ENCODE measurements at regions not wholly inside any gene's neighbourhood (a gene's known extent, or its start where the extent isn't known, plus 50 kb on each side); places are given as distances from the start of the nearest gene placed in this dataset.

GRCh38 chr13:72151241-72151640 is 284.2 kb upstream of the DACH1 start:
- Histone ChIP-seq H3K4me3 (ENCODE audit: low read length in 2 of 2) (no peak overlapping the region), H3K9me3 (replicated peaks in 1 of 2; ENCODE audit: control insufficient read depth in 2 of 2, insufficient read depth in 1 of 2, low read depth in 1 of 2, low read length in 2 of 2) (no peaks in the 10 kb centered on the region), H2BK120ac (ENCODE audit: low read depth, low read length) (no peak overlapping the region), H2BK5ac (ENCODE audit: low read length) (no peak overlapping the region), H3K27me3 (ENCODE audit: control insufficient read depth in 3 of 3, insufficient read depth in 3 of 3, low read depth in 1 of 3, low read length in 3 of 3) (no peaks in the 10 kb centered on the region), H3K9ac (ENCODE audit: low read depth, low read length, poor library complexity) (no peak overlapping the region), H2BK15ac (ENCODE audit: low read length) (no peak overlapping the region), H3K4me1 (ENCODE audit: control insufficient read depth in 2 of 2, insufficient read depth in 1 of 2, low read depth in 1 of 2, low read length in 2 of 2) (no peaks in the 10 kb centered on the region), H4K91ac (ENCODE audit: low read depth, low read length, poor library complexity) (no peak overlapping the region), H3K4ac (ENCODE audit: low read length) (no peak overlapping the region), H3K14ac (ENCODE audit: low read length) (no peak overlapping the region), H2AFZ (ENCODE audit: low read length) (no peak overlapping the region), H2AK5ac (ENCODE audit: low read depth, low read length) (no peak overlapping the region), H3K79me1 (ENCODE audit: low read depth, low read length) (no peaks in the 10 kb centered on the region), H3K36me3 (replicated peaks in 1 of 2; ENCODE audit: control insufficient read depth in 2 of 2, insufficient read depth in 2 of 2, low read length in 2 of 2) (no peaks in the 10 kb centered on the region), H3K18ac (ENCODE audit: low read length) (no peak overlapping the region), H3K4me2 (ENCODE audit: insufficient read depth, low read length, poor library complexity, severe bottlenecking) (no peak overlapping the region), H4K8ac (ENCODE audit: low read depth, low read length) (no peak overlapping the region), H3K23ac (ENCODE audit: low read depth, low read length, poor library complexity) (no peak overlapping the region), H3K27ac (replicated peaks; ENCODE audit: low read length) (no peak overlapping the region), H2BK12ac (ENCODE audit: low read length) (no peak overlapping the region)
- no CpG with 5 or more reads among the region's 2 CpGs for WGBS, 2 donors (ENCODE audit: extremely low coverage in 2 of 2, insufficient read length in 2 of 2, insufficient replicate concordance in 1 of 2)
- DNase-seq (ENCODE audit: low spot score) = no peak

GRCh38 chr13:72150502-72150901 is 283.5 kb upstream of the DACH1 start:
- Histone ChIP-seq H3K4me1 (ENCODE audit: control insufficient read depth in 2 of 2, insufficient read depth in 1 of 2, low read depth in 1 of 2, low read length in 2 of 2) (no peaks in the 10 kb centered on the region), H2AK5ac (ENCODE audit: low read depth, low read length) (no peak overlapping the region), H4K8ac (ENCODE audit: low read depth, low read length) (no peak overlapping the region), H3K14ac (ENCODE audit: low read length) (no peak overlapping the region), H3K4me2 (ENCODE audit: insufficient read depth, low read length, poor library complexity, severe bottlenecking) (no peak overlapping the region), H3K27me3 (ENCODE audit: control insufficient read depth in 3 of 3, insufficient read depth in 3 of 3, low read depth in 1 of 3, low read length in 3 of 3) (no peaks in the 10 kb centered on the region), H3K9me3 (replicated peaks in 1 of 2; ENCODE audit: control insufficient read depth in 2 of 2, insufficient read depth in 1 of 2, low read depth in 1 of 2, low read length in 2 of 2) (no peaks in the 10 kb centered on the region), H3K27ac (replicated peaks; ENCODE audit: low read length) (no peak overlapping the region), H3K36me3 (replicated peaks in 1 of 2; ENCODE audit: control insufficient read depth in 2 of 2, insufficient read depth in 2 of 2, low read length in 2 of 2) (no peaks in the 10 kb centered on the region), H2BK120ac (ENCODE audit: low read depth, low read length) (no peak overlapping the region), H3K4ac (ENCODE audit: low read length) (no peak overlapping the region), H2AFZ (ENCODE audit: low read length) (no peak overlapping the region), H2BK5ac (ENCODE audit: low read length) (no peak overlapping the region), H3K79me1 (ENCODE audit: low read depth, low read length) (no peaks in the 10 kb centered on the region), H3K9ac (ENCODE audit: low read depth, low read length, poor library complexity) (no peak overlapping the region), H2BK12ac (ENCODE audit: low read length) (no peak overlapping the region), H3K23ac (ENCODE audit: low read depth, low read length, poor library complexity) (no peak overlapping the region), H3K4me3 (ENCODE audit: low read length in 2 of 2) (no peak overlapping the region), H2BK15ac (ENCODE audit: low read length) (no peak overlapping the region), H3K18ac (ENCODE audit: low read length) (no peak overlapping the region), H4K91ac (ENCODE audit: low read depth, low read length, poor library complexity) (no peak overlapping the region)
- no peak for DNase-seq (ENCODE audit: low spot score)
- no CpG with 5 or more reads among the region's 3 CpGs for WGBS, 2 donors (ENCODE audit: extremely low coverage in 2 of 2, insufficient read length in 2 of 2, insufficient replicate concordance in 1 of 2)

GRCh38 chr13:72149701-72150100 is 282.7 kb upstream of the DACH1 start:
- Histone ChIP-seq H3K23ac (ENCODE audit: low read depth, low read length, poor library complexity) (no peak overlapping the region), H3K27ac (replicated peaks; ENCODE audit: low read length) (no peak overlapping the region), H2AK5ac (ENCODE audit: low read depth, low read length) (no peak overlapping the region), H3K4me3 (ENCODE audit: low read length in 2 of 2) (no peak overlapping the region), H3K4ac (ENCODE audit: low read length) (no peak overlapping the region), H2BK12ac (ENCODE audit: low read length) (no peak overlapping the region), H3K4me2 (ENCODE audit: insufficient read depth, low read length, poor library complexity, severe bottlenecking) (no peak overlapping the region), H3K79me1 (ENCODE audit: low read depth, low read length) (no peaks in the 10 kb centered on the region), H3K9ac (ENCODE audit: low read depth, low read length, poor library complexity) (no peak overlapping the region), H4K8ac (ENCODE audit: low read depth, low read length) (no peak overlapping the region), H4K91ac (ENCODE audit: low read depth, low read length, poor library complexity) (no peak overlapping the region), H3K36me3 (replicated peaks in 1 of 2; ENCODE audit: control insufficient read depth in 2 of 2, insufficient read depth in 2 of 2, low read length in 2 of 2) (no peaks in the 10 kb centered on the region), H3K4me1 (ENCODE audit: control insufficient read depth in 2 of 2, insufficient read depth in 1 of 2, low read depth in 1 of 2, low read length in 2 of 2) (no peaks in the 10 kb centered on the region), H2AFZ (ENCODE audit: low read length) (no peak overlapping the region), H3K18ac (ENCODE audit: low read length) (no peak overlapping the region), H2BK15ac (ENCODE audit: low read length) (no peak overlapping the region), H3K9me3 (replicated peaks in 1 of 2; ENCODE audit: control insufficient read depth in 2 of 2, insufficient read depth in 1 of 2, low read depth in 1 of 2, low read length in 2 of 2) (no peaks in the 10 kb centered on the region), H3K27me3 (ENCODE audit: control insufficient read depth in 3 of 3, insufficient read depth in 3 of 3, low read depth in 1 of 3, low read length in 3 of 3) (no peaks in the 10 kb centered on the region), H3K14ac (ENCODE audit: low read length) (no peak overlapping the region), H2BK5ac (ENCODE audit: low read length) (no peak overlapping the region), H2BK120ac (ENCODE audit: low read depth, low read length) (no peak overlapping the region)
- no peak for DNase-seq (ENCODE audit: low spot score)

- H3K4me1 ChIP-seq (ENCODE audit: control insufficient read depth in 2 of 2, insufficient read depth in 1 of 2, low read depth in 1 of 2, low read length in 2 of 2) = no peaks in the 10 kb centered on the region
- WGBS, 2 donors (ENCODE audit: extremely low coverage in 2 of 2, insufficient read length in 2 of 2, insufficient replicate concordance in 1 of 2) = no CpG with 5 or more reads among the region's 5 CpGs
Observed at GRCh38 chr13:72146816-72147215, 279.8 kb upstream of the DACH1 start.

More at GRCh38 chr13:72146816-72147215, 279.8 kb upstream of the DACH1 start:
- H2BK12ac ChIP-seq (ENCODE audit: low read length) = no peak overlapping the region
- no peak overlapping the region for H3K18ac ChIP-seq (ENCODE audit: low read length)
- H3K79me1 ChIP-seq (ENCODE audit: low read depth, low read length) = no peaks in the 10 kb centered on the region
- H3K4me2 ChIP-seq (ENCODE audit: insufficient read depth, low read length, poor library complexity, severe bottlenecking) = no peak overlapping the region
- no peak for DNase-seq (ENCODE audit: low spot score)
- H4K91ac ChIP-seq (ENCODE audit: low read depth, low read length, poor library complexity) = no peak overlapping the region
- no peak overlapping the region for H3K4ac ChIP-seq (ENCODE audit: low read length)
- no peaks in the 10 kb centered on the region for H3K9me3 ChIP-seq (replicated peaks in 1 of 2; ENCODE audit: control insufficient read depth in 2 of 2, insufficient read depth in 1 of 2, low read depth in 1 of 2, low read length in 2 of 2)
- H2AFZ ChIP-seq (ENCODE audit: low read length) = no peak overlapping the region
- no peak overlapping the region for H2BK15ac ChIP-seq (ENCODE audit: low read length)
- no peak overlapping the region for H2AK5ac ChIP-seq (ENCODE audit: low read depth, low read length)
- H2BK5ac ChIP-seq (ENCODE audit: low read length) = no peak overlapping the region
- no peak overlapping the region for H3K9ac ChIP-seq (ENCODE audit: low read depth, low read length, poor library complexity)
- no peak overlapping the region for H3K4me3 ChIP-seq (ENCODE audit: low read length in 2 of 2)
- no peak overlapping the region for H3K23ac ChIP-seq (ENCODE audit: low read depth, low read length, poor library complexity)
- no peak overlapping the region for H3K27ac ChIP-seq (replicated peaks; ENCODE audit: low read length)
- H2BK120ac ChIP-seq (ENCODE audit: low read depth, low read length) = no peak overlapping the region
- no peaks in the 10 kb centered on the region for H3K27me3 ChIP-seq (ENCODE audit: control insufficient read depth in 3 of 3, insufficient read depth in 3 of 3, low read depth in 1 of 3, low read length in 3 of 3)
- no peaks in the 10 kb centered on the region for H3K36me3 ChIP-seq (replicated peaks in 1 of 2; ENCODE audit: control insufficient read depth in 2 of 2, insufficient read depth in 2 of 2, low read length in 2 of 2)
- H3K14ac ChIP-seq (ENCODE audit: low read length) = no peak overlapping the region
- no peak overlapping the region for H4K8ac ChIP-seq (ENCODE audit: low read depth, low read length)

Data from neuronal stem cell (in vitro differentiated cells).